Calu3 (cell line): ENCODE measurements at regions not wholly inside any gene's neighbourhood (a gene's known extent, or its start where the extent isn't known, plus 50 kb on each side); places are given as distances from the start of the nearest gene placed in this dataset.

ENCODE experiments used
- BruUV-seq: library from RNA; stranded (reverse); fragments of 400-500 nt; replicated peaks from 2 replicates; lab custom pipeline; 2021; lab: Mats Ljungman, UMichigan
- CTCF ChIA-PET: fragments of 300-600 bp; sonication (Branson Sonifier 250); formaldehyde crosslinking; loops from one replicate; lab custom pipeline; 2022; ENCODE audit warnings: antibody characterized with exemption; lab: Charles Lee
- DNase-seq: peaks from one replicate; pipeline ENCODE4 v3.0.0; 2022
- H3K27ac Mint-ChIP-seq: one replicate; pipeline ENCODE4 v1.8.0; 2022; ENCODE audit warnings: mixed read lengths; ENCODE audit not compliant: unreplicated experiment
- H3K27me3 Mint-ChIP-seq: one replicate; pipeline ENCODE4 v1.8.0; 2022; ENCODE audit warnings: mixed read lengths; ENCODE audit not compliant: unreplicated experiment
- H3K36me3 Mint-ChIP-seq: one replicate; pipeline ENCODE4 v1.8.0; 2022; ENCODE audit warnings: mild to moderate bottlenecking, moderate library complexity, mixed read lengths; ENCODE audit not compliant: insufficient read depth, unreplicated experiment
- H3K4me1 Mint-ChIP-seq: one replicate; pipeline ENCODE4 v1.8.0; 2022; ENCODE audit warnings: mild to moderate bottlenecking, low read depth, mixed read lengths; ENCODE audit not compliant: unreplicated experiment
- H3K4me3 Mint-ChIP-seq: one replicate; pipeline ENCODE4 v1.8.0; 2022; ENCODE audit warnings: mild to moderate bottlenecking, low read depth, moderate library complexity, mixed read lengths; ENCODE audit not compliant: unreplicated experiment
- H3K9me3 Mint-ChIP-seq: one replicate; pipeline ENCODE4 v1.8.0; 2022; ENCODE audit warnings: low read depth, mixed read lengths; ENCODE audit not compliant: unreplicated experiment
- CTCF ChIP-seq: fragments of 200-600 bp; IDR thresholded peaks from one replicate; pipeline ENCODE4 v1.8.0; 2022; ENCODE audit warnings: antibody characterized with exemption; ENCODE audit not compliant: unreplicated experiment
- intact Hi-C: fragments of 100-400 bp; cut with micrococcal nuclease; formaldehyde crosslinking; loops from one replicate; pipeline ENCODE4 v1.10.0; 2022; ENCODE audit not compliant: unreplicated experiment

DNA sequence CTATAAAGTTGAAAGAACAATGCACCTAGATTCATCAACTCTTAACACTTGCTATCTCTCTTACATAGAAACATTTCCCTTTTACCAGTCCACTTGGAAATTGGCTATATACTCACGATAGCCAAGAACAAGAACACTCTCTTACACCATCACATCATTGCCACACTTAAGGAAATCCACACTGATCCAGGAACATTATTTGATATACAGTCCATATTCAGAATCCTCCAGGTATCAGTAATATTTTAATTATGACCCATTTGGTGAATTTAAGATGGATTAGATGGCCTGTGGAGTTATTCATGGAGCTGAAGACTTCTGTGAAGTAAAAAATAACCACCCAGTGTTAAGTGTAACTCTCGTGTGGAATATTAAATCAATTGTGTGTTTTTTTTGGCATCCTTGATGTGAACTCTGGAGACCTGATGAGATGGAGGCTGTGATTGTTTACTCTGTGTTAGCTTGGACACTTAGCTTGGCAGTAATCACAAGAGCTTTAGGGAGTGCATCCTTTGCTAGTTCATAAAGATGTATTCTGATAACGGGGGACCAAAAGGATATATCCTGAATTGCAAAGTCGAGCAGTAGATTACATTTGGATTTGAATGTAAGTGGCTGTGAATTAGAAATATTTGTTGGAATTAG is 52.0 kb upstream of the ABL1 start:
- Mint-ChIP-seq H3K27ac (no peak overlapping the region), H3K4me1 (no peaks in the 10 kb centered on the region), H3K4me3 (no peak overlapping the region), H3K36me3 (peaks cover 3% of the 10 kb centered on the region), H3K9me3 (no peaks in the 10 kb centered on the region), H3K27me3 (no peaks in the 10 kb centered on the region)
- intact Hi-C loops: no loop called here
- DNase-seq: no peak
- TF ChIP-seq CTCF: no peak
- no TSS peak for BruUV-seq
- CTCF ChIA-PET: no interaction called here

GRCh38 chr9:130785053-130785452 is 50.0 kb upstream of the ABL1 start:
- CTCF ChIA-PET: no interaction called here
- no peak for TF ChIP-seq CTCF
- Mint-ChIP-seq H3K36me3 (peaks cover 3% of the 10 kb centered on the region), H3K4me1 (no peaks in the 10 kb centered on the region), H3K9me3 (no peaks in the 10 kb centered on the region), H3K4me3 (no peak overlapping the region), H3K27ac (no peak overlapping the region), H3K27me3 (no peaks in the 10 kb centered on the region)
- no peak for DNase-seq
- no TSS peak for BruUV-seq
- intact Hi-C loops: no loop called here
